Mesothelial cell of epicardium (in vitro differentiated cells): ENCODE measurements at regions not wholly inside any gene's neighbourhood (a gene's known extent, or its start where the extent isn't known, plus 50 kb on each side); places are given as distances from the start of the nearest gene placed in this dataset.
"Not testable (repeated sequence)": the region's sequence is repeated elsewhere in the genome, so short reads cannot be mapped to it uniquely, and the experiment has no call there.

ENCODE experiments used
- DNase-seq, 2 experiments: peaks; one replicate each; pipeline ENCODE4 v3.0.0; 2021; ENCODE audit warnings: low spot score in 2 of 2; ENCODE audit not compliant: unreplicated experiment in 2 of 2
- H3K27ac Mint-ChIP-seq: 2 replicates; pipeline ENCODE4 v1.8.0; 2021; ENCODE audit warnings: mixed read lengths
- H3K27me3 Mint-ChIP-seq: 2 replicates; pipeline ENCODE4 v1.8.0; 2021; ENCODE audit warnings: low read depth, mixed read lengths
- H3K36me3 Mint-ChIP-seq: 2 replicates; pipeline ENCODE4 v1.8.0; 2021; ENCODE audit warnings: mixed read lengths
- H3K4me1 Mint-ChIP-seq: 2 replicates; pipeline ENCODE4 v1.8.0; 2021; ENCODE audit warnings: mixed read lengths
- H3K4me3 Mint-ChIP-seq: 2 replicates; pipeline ENCODE4 v1.8.0; 2021; ENCODE audit warnings: mild to moderate bottlenecking, moderate library complexity, mixed read lengths
- H3K9me3 Mint-ChIP-seq: 2 replicates; pipeline ENCODE4 v1.8.0; 2021; ENCODE audit warnings: mixed read lengths
- CTCF ChIP-seq: fragments of 200-600 bp; sonication (generic); IDR thresholded peaks from one replicate; pipeline ENCODE4 v1.5.0; 2021; ENCODE audit warnings: antibody characterized with exemption; ENCODE audit not compliant: unreplicated experiment

- no peak overlapping the region for H3K4me3 Mint-ChIP-seq
- H3K27me3 Mint-ChIP-seq, result no peaks in the 10 kb centered on the region
- TF ChIP-seq CTCF, result no peak
- H3K27ac Mint-ChIP-seq, result no peak overlapping the region
- DNase-seq, result no peak
- peaks cover 12% of the 10 kb centered on the region for H3K9me3 Mint-ChIP-seq
- peaks cover 11% of the 10 kb centered on the region for H3K4me1 Mint-ChIP-seq
- H3K36me3 Mint-ChIP-seq, result no peaks in the 10 kb centered on the region
Measured at GRCh38 chr5:54379590-54379989, 69.2 kb upstream of the ARL15 start.

- Mint-ChIP-seq H3K4me3 (no peak overlapping the region), H3K27me3 (no peaks in the 10 kb centered on the region), H3K36me3 (no peaks in the 10 kb centered on the region), H3K27ac (no peak overlapping the region), H3K4me1 (peaks cover 4% of the 10 kb centered on the region), H3K9me3 (peaks cover 18% of the 10 kb centered on the region)
- no peak for DNase-seq
- TF ChIP-seq CTCF, result no peak
Measured at GRCh38 chr5:54378707-54379106, 68.3 kb upstream of the ARL15 start.

GRCh38 chr5:54377339-54377738, 67.0 kb upstream of the ARL15 start:
- H3K27ac Mint-ChIP-seq, result not testable (repeated sequence)
- H3K9me3 Mint-ChIP-seq, result peaks cover 30% of the 10 kb centered on the region

GRCh38 chr5:54370982-54371381, 60.6 kb upstream of the ARL15 start:
- H3K4me3 Mint-ChIP-seq, result no peak overlapping the region
- DNase-seq, result no peak
- TF ChIP-seq CTCF, result no peak
- H3K4me1 Mint-ChIP-seq, result no peaks in the 10 kb centered on the region
- peaks cover 21% of the 10 kb centered on the region for H3K9me3 Mint-ChIP-seq
- H3K27me3 Mint-ChIP-seq, result peaks cover 7% of the 10 kb centered on the region
- H3K27ac Mint-ChIP-seq, result no peak overlapping the region
- H3K36me3 Mint-ChIP-seq, result peaks cover 4% of the 10 kb centered on the region

More at GRCh38 chr5:54377339-54377738, 67.0 kb upstream of the ARL15 start:
- H3K36me3 Mint-ChIP-seq, DNase-seq, H3K4me1 Mint-ChIP-seq, H3K27me3 Mint-ChIP-seq, H3K4me3 Mint-ChIP-seq: not testable (repeated sequence)

- Mint-ChIP-seq H3K27me3 (peaks cover 7% of the 10 kb centered on the region), H3K4me3 (no peak overlapping the region), H3K9me3 (peaks cover 17% of the 10 kb centered on the region), H3K36me3 (peaks cover 4% of the 10 kb centered on the region), H3K4me1 (no peaks in the 10 kb centered on the region), H3K27ac (no peak overlapping the region)
- no peak for DNase-seq
- no peak for TF ChIP-seq CTCF
Measured at GRCh38 chr5:54367844-54368243, 57.5 kb upstream of the ARL15 start.

GRCh38 chr5:54366707-54367106, 56.3 kb upstream of the ARL15 start:
- TF ChIP-seq CTCF, result no peak
- Mint-ChIP-seq H3K27ac (no peak overlapping the region), H3K4me1 (no peaks in the 10 kb centered on the region), H3K4me3 (no peak overlapping the region), H3K27me3 (peaks cover 7% of the 10 kb centered on the region), H3K9me3 (peaks cover 9% of the 10 kb centered on the region), H3K36me3 (no peaks in the 10 kb centered on the region)
- DNase-seq, result no peak
